CD1c-positive myeloid dendritic cell (primary cell): ENCODE measurements at regions not wholly inside any gene's neighbourhood (a gene's known extent, or its start where the extent isn't known, plus 50 kb on each side); places are given as distances from the start of the nearest gene placed in this dataset.

Experiments used
- DNase-seq: peaks from one replicate; pipeline ENCODE4 v3.0.0-alpha.2; 2016; ENCODE audit errors: extremely low spot score

DNA sequence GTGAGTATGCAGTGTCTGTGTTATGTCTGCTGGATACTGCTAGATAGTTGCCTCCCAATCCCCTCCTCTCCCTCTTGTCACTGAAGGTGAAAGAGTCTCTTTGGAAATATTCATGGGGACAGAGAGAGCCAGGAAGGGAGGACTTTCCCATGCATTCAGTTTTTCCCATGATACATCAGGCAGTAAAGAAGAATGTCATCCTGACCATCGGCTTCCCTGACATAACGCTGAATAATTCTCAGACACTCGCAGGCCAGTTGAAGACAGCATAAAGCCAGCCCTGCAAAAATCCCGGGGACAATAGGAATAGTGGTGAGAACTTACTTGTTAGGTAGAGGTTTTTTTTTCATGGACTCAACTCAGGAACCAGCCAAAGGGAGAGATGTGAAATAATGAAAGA lies 58.1 kb downstream of the KLF4 start:
- DNase-seq = no peak

DNA sequence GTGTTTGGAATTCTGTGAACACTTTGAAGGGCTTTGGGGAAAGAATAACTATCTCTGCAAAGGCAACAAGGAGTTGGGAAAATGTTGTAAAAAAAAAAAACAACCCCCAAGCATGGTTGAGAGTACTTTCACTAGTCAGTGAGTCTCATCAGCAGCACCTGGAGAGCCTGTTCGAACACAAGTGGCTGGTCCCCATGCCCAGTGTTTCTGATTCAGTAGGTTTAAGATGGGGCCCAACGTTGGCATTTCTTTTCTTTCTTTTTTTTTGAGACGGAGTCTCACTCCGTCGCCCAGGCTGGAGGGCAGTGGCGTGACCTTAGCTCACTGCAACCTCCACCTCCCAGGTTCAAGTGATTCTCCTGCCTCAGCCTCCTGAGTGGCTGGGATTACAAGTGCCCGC lies 59.5 kb downstream of the KLF4 start:
- no peak for DNase-seq

DNA sequence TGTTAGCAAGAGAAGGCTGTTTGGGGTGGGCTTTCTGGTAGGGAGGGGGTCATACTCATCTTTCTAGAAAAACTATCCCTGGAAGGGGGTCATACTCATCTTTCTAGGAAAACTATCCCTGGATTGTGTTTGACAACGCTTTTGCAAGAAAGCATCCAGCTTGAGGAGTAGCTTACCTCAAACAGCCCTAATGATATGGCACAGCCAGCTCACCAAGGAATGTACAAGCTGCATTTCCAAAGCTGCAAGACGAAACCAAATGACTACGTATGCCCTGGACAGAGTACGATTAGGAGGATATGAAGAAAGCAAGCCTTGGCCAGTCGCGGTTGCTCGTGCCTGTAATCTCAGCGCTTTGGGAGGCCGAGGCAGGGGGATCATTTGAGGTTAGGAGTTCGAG lies 63.4 kb downstream of the KLF4 start:
- DNase-seq = no peak

DNA sequence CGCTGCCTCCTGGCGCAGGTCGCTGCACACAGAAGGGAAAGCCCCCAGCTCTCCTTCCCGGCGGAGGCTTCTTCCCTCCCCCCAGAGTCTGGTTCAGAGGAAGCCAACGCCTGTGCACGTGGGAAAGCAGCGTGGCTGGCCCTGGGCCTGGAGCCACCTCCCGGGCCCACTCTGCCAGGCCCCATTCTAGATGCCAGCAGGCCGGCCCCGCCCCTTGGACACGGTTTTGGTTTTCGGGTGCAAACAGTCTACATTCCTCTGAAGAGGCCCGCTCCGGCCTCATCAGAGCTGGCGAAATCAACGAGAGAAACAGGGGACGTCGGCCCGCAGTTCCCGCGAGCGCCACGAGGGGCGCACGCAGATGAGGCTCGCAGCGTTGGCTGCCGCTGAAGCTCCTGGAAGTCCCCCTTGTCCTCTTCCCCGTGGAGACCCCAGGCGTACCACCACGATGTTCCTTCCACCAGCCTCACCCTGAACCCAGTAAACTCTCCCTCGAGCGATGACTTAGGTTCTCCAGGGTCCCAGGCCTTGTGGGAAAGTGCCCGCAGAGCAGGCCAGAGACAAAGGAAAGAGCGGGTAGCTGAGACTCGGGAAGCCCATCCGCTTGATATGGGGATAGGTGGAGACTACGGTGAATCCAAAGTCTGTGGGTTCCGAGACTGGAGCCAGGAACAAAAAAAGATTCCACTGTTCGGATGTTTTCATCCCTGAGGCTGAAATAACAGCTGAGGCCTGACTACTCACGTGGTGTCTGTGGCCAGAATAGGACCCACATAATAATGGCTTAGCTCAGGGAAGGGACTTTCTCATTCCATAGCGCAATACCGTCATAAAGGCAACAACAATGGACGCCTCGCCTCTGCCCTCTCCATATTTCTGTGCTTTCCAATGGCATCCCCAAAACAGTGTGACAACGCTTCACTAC lies 64.2 kb downstream of the KLF4 start:
- peak; percentile 63 for DNase-seq

DNA sequence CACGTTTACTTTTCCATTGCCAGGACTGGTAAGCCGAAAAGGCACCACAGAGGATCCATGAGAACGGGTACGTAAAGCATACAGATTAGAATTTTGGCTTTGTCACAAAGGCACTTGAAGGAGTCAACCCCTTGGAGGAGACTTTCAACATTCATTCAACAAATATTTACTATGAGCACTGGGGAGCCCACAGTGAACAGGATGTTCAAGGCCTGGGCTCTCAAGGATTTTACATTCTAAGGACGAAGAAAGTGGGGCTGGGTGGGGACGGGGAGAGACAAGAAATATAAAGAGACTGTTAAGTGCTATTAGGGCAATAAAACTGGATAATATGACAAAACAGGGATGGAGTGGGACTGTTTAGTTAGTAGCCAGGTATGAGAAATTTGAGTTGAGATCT lies 66.0 kb downstream of the KLF4 start:
- no peak for DNase-seq

DNA sequence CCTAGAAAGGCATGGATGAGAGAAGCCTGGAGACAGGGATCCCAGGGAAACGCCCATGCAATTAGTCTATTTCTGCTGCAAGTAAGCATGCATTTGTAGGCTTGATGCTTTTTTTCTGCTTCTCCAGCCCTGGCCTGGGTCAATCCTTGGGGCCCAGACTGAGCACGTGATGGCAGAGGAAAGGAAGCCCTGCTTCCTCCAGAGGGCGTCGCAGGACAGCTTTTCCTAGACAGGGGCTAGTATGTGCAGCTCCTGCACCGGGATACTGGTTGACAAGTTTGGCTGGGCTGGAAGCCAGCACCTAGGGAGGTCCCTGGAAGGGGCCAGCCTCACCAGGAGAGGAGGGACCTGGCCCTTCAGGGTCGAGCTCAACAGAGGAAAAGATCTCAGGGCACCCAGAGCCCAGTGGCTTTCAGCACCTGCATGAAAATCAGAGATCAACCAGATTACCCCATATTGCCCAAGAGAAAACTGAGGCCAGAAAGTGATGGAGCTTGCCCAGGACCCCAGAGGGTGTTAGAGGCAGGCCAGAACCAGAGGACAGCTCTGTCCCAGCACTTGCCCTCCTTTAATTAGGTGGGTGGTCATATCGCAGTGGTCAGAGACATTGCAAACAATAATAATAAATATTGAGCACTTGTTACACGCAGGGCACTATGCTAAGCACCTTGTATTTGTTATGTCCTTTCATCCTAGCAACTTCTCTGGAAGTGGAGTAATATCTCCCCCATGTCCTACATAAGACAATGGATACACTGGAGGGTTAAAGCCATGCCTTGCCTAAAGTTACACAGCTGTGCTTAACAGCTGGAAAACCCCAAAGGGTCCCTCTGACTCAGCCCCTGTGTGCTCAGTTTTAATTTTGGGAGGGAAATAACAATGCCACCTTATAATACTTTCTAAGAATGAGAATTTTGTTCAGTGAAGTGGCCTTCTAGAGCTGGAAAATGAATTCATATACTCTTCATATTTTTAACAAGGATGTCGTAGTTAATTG lies 67.1 kb downstream of the KLF4 start:
- DNase-seq = peak; percentile 72

DNA sequence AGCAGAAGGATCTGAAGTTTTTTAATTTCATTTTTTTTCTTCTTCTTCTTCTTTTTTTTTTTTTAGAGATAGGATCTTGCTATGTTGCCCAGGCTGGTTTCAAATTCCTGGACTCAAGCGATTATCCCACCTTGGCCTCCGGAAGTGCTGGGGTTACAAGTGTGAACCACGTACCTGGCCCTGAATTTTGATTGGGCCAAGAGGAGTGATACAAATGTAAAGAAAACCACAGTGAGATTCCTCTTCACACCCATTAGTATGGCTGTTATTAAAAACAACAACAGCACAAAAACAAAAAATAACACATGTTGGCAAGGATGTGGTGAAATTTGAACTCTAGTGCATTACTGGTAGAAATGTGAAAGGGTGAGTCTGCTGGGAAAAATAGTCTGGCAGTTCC lies 79.1 kb downstream of the KLF4 start:
- DNase-seq = no peak

DNA sequence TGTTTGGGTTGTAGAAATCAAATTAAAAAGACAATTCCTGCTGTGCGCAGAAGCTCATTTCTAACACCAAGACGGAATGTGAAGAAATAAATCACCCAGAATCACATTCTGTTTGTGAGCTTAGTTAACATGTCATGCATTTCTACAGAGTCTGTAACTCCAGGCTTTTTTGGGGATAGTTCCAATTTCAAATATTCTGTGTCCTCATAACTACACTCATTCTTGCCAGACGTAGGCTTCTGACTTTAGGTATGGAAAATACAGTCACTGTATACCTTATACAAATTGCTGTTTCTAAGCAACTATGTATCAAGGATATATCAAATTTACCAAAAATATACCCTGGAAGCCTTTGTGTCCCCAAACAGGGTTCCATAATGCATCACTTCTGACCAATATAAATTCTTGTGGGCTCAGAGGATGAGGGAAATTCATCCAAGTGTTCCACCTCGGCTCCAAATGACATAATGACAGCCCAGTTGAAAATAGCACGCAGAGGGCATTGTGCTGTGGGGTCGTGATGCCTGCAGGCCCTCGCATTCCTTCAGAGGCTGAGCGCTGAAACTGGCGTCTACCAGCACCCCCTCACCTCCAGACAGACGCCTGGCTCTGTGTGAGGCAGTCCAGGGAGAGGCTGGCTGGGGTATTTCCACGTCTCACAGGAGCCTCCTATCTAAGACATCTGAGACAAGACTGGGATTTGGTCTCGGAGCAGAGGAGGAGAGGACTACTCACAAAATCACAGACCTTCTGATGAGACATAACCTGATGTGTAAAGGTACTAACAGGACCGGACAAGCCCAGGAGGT lies 79.8 kb downstream of the KLF4 start:
- DNase-seq = no peak

DNA sequence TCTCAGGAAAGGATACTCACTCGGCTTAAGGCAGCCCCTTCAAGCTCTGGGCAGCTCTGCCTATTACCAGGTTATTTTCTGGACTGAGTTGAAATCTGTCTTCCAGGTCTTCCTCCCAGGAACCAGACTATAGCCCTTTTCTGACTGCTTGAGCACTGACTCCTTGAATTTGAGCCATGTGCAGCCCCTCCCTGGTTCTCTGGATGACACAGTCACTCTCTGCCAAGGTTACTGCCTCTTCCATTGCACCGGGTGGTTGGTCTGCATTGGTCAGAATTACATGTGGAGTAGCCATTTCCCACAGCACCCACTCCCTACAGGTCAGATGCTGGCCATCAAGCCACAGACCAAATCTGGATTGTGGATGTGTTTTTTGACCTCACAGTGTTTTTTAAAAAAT lies 81.9 kb downstream of the KLF4 start:
- no peak for DNase-seq

DNA sequence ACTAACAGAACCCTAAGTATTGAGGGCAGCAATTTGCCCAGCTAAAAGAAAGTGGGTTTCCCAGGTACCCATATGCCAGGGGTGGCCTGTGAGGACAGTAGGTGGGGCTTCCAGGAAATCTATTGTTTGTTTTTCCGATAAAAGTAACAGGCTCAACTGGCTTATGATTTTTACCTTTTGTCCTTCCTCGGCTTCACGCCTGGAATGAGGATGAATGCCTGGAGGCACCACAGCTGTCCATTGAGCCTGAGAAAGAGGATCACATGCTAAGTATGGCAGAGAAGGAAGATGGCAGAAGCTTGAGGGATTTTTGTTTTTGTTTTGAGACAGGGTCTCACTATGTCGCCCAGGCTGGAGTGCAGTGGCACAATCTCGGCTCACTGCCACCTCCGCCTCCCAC lies 84.1 kb downstream of the KLF4 start:
- no peak for DNase-seq

DNA sequence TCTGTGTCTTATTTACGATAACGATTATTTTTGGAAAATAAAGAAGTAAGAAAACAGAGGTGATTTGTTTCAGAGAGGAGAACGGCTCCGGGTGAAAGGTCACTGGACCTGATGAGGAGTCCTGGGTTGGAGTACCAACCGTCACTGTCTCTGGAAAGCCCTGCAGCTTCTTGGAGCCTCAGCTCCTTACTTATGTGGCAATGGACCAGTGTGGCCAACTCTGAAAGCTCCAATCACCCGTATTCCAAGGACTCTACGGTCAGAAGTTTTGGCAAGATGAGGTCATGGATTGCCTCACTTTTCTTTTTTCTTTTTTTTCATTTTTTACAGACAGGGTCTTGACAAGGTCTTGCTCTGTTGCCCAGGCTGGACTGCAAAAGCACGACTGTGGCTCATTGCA lies 84.8 kb downstream of the KLF4 start:
- DNase-seq = no peak

DNA sequence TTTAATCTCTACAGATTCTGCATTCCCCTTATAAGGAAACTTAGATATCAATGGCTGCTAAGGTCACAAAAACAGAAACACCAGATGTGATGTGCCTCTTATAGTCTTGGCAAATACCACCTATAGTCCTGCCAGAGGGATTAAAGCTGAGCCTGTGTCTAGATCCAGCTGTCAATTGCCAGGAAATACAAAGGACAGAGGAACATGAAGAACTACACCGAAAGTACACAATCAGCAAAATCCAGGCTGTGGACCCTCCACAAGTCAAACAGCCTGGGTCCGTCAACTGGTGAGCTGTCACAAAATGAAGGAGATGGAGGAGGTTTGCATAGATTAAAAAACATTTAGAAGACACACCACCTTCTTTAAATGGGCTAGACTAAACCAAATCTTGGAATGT lies 85.4 kb downstream of the KLF4 start:
- DNase-seq = no peak

DNA sequence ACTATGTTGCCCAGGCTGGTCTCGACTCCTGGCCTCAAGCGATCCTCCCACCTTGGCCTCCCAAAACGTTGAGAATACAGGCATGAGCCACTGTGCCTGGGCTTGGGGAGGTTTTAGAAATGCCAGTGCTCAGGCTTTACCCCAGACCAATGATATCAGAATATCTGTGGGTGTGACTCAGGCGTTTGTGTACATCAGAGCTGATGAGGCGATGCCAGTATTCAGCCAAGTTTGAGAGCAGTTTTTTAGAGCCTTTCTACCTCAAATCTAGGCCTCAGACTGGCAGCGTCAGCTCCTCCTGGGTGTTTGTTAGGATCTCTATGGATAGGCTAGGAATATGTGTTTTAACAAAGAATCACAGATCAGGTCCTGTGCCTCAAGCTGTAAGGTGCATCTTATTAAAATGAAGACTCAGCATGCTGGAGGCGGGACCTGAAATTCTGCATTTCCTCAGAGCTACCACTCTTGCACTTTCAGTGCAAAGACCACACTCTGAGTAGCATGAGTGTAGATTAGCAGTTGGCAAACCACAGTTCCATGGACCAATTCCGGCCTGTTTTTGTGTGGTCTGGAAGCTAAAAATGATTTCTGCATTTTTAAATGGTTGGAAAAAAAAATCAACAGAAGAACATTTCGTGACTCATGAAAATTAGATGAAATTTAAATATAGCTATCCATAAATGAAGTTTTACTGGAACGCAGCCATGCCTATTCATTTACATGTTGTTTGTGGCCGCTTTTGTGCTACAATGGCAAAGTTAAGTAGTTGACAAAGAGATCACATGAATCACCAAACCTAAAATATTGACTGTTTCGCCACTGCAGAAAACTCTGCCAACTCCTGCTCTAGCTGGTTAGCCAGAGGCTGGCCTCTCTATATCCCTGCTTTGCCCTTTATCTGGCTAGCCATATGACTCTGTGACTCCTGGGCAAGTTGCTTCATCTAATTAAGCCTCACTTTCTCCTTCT lies 92.2 kb downstream of the KLF4 start:
- DNase-seq = no peak

DNA sequence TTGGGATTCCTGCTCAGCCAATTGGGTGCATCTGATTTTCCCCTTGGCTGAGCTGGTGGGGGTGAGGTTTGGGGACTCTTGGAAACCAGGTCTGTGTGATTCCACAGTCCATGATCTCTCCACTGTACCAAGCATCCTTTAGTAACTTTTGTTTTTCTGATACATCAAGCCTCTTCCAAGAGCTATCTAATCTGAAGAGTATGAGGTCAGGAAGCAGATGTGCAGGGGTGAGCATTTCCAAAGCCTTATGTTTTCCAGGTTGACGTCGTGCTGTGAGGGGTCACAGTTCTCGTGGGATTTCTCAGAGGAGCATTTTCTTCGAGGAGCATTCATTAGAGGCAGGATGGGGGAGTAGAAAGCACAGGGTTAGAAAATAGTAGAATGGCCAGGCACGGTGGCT lies 95.3 kb downstream of the KLF4 start:
- no peak for DNase-seq

DNA sequence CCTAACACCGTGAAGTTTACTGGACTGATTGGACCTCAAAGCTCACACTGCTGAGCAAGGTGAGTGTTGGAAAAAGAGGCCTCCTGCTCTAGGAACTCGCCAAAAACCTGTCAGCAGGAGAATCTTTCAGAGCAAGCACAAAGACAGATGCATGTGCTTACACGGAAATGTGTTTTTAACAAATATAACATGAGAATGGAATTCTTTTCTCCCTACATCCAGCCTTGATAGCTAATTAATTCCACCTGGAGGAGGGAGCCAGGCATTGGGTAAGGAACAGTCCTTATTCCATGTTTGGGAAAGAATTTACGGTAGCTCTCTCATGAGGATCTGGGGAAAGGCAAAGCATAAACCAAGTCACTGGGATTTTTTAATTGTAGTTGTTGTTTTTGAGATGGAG lies 98.8 kb downstream of the KLF4 start:
- DNase-seq = no peak

DNA sequence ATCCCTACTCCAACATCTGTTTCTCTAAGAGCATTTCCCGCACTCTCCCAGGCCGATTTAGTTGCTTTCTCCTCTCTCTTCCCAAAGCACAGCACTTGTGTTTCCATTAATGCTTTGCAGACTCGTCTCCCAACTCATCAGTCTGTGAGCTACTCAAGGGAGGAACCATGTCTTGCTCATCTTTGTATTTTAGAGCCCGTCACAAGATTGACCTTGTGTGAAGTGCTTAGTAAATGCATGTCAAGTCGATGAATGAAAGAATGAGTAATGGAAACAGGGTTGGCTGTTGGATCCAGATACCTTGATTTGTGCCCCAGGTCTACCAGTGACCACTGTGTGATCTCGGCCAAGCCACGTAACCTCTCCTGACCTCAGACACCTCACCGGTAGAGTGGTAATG lies 99.3 kb downstream of the KLF4 start:
- DNase-seq = no peak

DNA sequence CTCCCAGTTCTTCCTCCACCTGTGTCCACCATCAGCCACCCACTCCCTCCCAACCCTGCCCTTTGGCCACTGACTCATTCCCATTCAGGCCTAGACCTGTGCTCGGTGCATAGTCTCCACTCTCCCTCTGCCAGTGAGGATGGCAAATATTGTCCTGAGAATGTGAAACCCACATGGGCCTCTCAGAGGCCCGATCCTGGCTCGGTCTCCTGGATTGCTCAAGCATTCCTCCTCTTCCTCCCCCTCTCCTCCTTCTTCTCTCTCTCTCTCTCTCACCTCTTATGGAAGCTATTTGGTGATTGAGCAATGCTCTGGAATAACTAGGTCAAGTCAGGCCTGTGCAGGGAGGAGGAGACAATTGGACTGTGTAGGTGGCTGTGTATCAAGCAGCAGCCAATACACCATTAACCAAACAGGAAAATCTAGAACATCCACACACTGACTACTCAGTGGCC lies 99.9 kb downstream of the KLF4 start:
- DNase-seq = no peak

DNA sequence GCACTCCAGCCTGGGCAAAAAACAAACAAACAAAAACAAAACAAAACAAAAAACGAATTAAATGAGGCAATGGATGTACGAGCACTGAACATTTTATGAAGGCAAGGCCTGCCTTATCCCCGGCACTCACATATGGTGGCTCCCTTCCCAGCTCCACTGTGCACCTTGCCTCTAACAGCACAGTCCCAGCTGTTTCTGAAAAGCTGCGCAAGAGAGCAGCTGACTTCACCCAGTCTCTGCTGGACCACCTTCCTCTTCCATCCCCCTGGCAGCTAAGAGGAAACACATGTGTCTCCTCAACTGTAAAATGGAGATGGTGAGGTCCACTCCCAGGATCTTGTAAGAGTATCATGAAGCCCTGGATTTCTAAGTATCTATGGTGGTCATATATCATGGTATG lies 100.7 kb downstream of the KLF4 start:
- no peak for DNase-seq

DNA sequence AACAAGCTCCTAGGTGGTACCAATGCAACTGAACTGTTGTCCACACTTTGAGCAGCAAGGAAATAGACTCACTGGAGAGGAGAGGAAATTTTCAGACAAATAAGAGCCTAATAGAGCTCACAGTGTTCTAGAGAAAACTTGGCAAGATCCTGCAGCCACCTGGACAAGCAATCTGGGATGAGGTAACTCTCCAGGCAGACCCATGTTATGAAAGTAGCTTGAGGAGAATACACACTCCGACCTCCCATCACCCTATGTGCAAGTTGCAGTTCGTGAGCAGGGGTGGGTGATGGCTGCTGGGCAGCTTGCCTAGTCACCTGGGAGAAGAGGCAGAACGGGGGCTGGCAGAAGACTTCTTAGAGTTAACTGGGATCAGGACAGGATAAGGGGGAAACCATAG lies 102.2 kb downstream of the KLF4 start:
- no peak for DNase-seq

DNA sequence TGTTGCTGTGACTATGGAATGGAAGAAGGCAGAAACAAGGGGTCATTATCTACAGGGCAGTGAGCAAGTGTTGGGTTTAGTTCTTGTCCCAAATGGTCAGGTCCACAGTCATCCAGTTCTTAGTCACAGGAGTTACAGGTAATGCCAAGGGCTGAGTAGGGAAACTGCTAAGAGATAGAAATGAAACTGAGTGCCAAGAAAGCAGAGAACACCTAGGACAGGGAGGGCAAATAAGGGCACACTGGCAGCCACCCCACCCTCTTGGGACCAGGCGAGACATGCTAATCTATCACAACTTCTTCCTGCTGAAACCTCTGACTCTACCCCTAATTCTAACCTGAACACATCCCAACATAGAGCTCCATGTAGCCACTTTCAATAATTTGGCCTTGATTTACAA lies 103.2 kb downstream of the KLF4 start:
- no peak for DNase-seq
